Coronary artery (tissue), 2 donors: ENCODE measurements at regions not wholly inside any gene's neighbourhood (a gene's known extent, or its start where the extent isn't known, plus 50 kb on each side); places are given as distances from the start of the nearest gene placed in this dataset.

Experiments
- DNase-seq: peaks from one replicate; pipeline ENCODE4 v3.0.0-alpha.2; 2017; ENCODE audit warnings: low spot score
- H3K27ac ChIP-seq, 2 donors: fragments of 200-600 bp; sonication (generic); one replicate each; pipeline ENCODE4 v1.5.1; 2016 to 2019
- H3K4me3 ChIP-seq: fragments of 200-600 bp; sonication (generic); 2 replicates; pipeline ENCODE4 v1.5.1; 2016; ENCODE audit warnings: mild to moderate bottlenecking, moderate library complexity
- TF ChIP-seq, protein P1 (sequence below): fragments of 200-600 bp; sonication (generic); IDR thresholded peaks from one replicate; pipeline ENCODE4 v1.5.1; 2019; ENCODE audit warnings: antibody characterized with exemption

DNA sequence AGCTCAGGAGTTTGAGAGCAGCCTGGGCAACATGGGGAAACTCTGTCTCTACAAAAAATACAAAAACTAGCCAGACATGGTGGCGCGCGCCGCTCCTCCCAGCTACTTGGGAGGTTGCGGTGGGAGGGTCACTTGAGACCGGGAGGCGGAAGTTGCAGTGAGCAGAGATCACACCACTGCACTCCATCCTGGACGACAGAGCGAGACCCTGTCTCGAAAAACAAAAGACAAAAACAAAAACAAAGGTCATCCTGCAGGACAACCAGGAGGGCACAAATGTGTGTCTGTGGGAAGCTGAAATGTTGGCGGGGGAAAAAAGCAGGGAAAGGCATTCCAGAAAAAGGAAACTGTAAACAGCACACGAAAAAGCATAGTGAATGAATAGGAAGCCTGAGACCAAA is 104.1 kb upstream of the HNRNPU start:
- no peak for DNase-seq
- TF ChIP-seq, protein P1, sequence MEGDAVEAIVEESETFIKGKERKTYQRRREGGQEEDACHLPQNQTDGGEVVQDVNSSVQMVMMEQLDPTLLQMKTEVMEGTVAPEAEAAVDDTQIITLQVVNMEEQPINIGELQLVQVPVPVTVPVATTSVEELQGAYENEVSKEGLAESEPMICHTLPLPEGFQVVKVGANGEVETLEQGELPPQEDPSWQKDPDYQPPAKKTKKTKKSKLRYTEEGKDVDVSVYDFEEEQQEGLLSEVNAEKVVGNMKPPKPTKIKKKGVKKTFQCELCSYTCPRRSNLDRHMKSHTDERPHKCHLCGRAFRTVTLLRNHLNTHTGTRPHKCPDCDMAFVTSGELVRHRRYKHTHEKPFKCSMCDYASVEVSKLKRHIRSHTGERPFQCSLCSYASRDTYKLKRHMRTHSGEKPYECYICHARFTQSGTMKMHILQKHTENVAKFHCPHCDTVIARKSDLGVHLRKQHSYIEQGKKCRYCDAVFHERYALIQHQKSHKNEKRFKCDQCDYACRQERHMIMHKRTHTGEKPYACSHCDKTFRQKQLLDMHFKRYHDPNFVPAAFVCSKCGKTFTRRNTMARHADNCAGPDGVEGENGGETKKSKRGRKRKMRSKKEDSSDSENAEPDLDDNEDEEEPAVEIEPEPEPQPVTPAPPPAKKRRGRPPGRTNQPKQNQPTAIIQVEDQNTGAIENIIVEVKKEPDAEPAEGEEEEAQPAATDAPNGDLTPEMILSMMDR, result no peak
- Histone ChIP-seq H3K4me3 (peak overlapping the region; percentile 96), H3K27ac (peak overlapping the region; percentile 99)

DNA sequence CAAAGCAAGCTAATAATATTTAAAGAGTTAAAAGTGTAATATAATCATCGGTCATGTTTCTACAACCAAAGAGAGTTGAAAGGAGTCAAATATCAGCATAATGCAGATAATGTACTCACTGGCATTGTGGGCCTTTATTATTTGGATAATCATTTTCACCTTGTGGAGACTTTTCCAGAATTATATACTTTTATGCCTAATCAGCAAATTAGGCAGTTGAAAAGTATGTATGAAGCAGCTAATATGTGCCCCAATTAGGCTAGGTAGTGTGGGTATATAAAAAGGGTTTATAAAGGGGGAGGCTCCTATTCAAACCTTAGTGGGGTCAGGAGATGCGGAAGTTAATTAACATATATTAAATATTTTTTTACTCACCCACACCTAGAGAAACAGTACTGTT is 102.8 kb upstream of the HNRNPU start:
- DNase-seq, result no peak
- no peak overlapping the region for H3K27ac ChIP-seq
- H3K4me3 ChIP-seq, result no peak overlapping the region
- TF ChIP-seq, protein P1, result no peak

DNA sequence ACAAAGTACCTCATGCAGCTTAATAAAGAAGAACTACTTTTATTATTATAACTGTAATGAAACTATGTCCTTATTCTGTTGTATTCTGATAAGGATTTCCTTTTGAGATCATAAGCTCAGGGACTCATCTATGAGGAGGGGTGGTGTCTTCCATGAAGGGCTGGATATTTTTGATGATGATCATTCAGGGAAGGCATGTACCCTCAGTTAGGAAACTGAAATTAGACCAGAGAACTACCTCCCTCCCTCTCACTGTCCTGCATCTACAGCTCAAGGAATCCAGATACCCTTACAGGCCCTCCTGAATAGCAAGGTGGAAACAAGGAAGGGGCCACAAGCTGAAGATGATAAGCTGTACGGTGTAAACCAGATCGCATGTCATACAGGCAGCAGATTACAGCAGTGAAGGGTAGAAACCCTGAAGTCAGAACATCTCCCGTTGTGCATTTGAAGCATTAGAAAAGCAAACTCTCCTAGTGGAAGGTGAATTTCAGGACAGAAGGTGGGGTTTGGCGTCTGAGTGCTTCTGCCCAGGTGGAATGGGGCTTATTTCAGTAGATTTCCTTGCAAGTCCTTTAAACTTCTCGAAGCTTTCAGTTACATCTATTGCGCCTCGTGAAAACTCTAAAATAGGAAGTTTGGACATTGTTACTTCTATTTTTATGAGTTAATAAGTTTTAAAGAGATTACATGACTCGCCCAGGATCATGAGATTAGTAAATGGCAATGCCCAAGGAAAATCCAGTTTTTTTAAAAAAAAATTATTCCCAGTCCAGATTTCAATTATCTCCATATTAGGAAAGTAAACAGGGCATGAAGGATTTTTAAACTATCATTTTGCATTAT is 101.1 kb upstream of the HNRNPU start:
- no peak overlapping the region for H3K4me3 ChIP-seq
- H3K27ac ChIP-seq, result peak overlapping the region; percentile 69 to 84
- TF ChIP-seq, protein P1, result no peak
- no peak for DNase-seq

DNA sequence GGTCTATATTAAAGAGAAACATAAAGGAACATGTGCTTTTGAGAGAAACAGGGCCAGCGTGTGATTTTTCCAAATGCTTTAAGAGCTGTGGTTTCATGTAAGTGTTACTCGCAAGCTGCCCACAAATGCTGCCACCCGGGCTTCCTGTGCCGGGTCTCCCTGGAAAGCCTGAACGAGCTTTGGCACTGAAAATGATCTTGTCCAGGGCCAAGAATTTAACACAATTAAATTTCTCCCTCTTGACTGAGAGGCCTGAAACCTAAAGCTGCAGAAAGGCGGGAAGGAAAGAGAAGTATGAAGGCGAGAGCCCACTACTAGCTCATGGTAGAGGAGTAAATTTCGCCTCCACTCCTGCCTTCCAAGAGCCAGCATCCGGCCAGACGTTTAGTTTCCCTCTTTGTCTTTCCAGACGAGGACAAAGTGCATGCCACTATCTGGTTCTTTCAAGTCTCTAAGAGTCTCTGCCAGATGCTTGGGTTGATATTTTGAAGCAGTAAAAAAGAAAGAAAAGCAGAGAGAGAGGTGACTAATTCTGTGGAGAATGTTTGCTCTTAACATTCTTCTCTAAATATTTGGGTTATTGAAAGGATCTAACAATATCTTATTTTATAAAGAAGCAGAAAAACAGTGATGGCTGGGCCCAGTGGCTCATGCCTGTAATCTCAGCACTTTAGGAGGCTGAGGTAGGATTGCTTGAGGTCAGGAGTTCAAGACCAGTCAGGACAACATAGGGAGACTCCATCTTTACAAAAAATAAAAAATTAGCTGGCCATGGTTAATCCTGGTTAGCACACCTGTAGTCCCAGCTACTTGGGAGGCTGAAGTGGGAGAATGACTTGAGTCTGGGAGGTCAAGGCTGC is 100.0 kb upstream of the HNRNPU start:
- no peak for DNase-seq
- peak overlapping the region; percentile 69 to 84 for H3K27ac ChIP-seq
- peak overlapping the region; percentile 56 for H3K4me3 ChIP-seq
- TF ChIP-seq, protein P1, result no peak

DNA sequence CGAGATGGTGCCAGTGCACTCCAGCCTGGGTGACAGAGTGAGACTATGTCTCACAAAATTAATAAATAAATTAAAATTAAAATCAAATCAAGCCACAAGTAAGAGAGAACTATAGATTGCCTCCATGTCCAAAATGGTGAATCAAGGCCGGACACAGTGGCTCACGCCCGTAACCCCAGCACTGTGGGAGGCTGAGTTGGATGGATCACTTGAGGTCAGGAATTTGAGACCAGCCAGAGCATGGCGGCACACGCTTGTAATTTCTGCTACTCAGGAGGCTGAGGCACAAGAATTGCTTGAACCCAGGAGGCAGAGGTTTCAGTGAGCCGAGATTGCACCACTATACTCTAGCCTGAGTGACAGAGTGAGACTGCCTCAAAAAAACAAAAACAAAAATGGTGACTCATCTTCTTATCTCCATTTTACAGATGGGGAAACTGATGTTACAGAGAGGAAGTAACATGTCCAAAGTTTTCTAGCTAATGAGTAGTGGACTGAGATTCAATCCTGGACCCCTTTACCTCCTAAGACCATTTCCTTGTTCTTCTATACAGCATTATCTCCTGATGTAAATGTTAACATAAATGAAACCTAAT is 99.0 kb upstream of the HNRNPU start:
- TF ChIP-seq, protein P1, result no peak
- H3K27ac ChIP-seq, result peak overlapping the region; percentile 69 to 84

DNA sequence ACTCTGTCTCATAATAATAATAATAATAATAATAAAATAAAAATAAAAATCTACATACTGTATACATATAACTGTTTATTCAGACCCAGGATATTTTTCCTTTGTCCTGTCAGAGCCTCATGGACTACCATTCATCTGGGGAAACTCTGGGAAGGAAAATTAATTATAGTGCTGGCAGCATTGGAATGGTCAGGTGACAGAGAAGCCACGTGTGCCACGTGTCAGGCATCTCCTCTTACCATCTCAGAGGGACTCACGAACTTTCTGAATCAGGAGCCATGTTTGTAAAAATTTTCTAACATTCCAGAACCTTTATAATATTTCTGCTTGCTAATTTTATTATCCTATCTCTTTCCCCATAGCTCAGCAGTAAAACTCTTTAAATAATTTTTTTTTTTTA is 97.8 kb upstream of the HNRNPU start:
- TF ChIP-seq, protein P1, result no peak
- Histone ChIP-seq H3K4me3 (no peak overlapping the region), H3K27ac (no peak overlapping the region)
- DNase-seq, result no peak

More for the DNA sequence above, 99.0 kb upstream of the HNRNPU start:
- no peak for DNase-seq
- peak overlapping the region; percentile 56 for H3K4me3 ChIP-seq
